DND-41 (cell line): ENCODE measurements at regions not wholly inside any gene's neighbourhood (a gene's known extent, or its start where the extent isn't known, plus 50 kb on each side); places are given as distances from the start of the nearest gene placed in this dataset.

ENCODE experiments used
- EZH2 ChIP-seq: IDR thresholded peaks from 3 replicates; pipeline ENCODE4 v1.6.1; 2012; ENCODE audit warnings: borderline replicate concordance, low read depth, mild to moderate bottlenecking, moderate library complexity, low read length, inconsistent platforms; ENCODE audit not compliant: severe bottlenecking
- TF ChIP-seq, protein P1 (sequence below): IDR thresholded peaks from 2 replicates; pipeline ENCODE4 v1.5.1; 2012; ENCODE audit warnings: borderline replicate concordance, low read length, moderate library complexity, mild to moderate bottlenecking; ENCODE audit not compliant: poor library complexity, severe bottlenecking; ENCODE audit errors: extremely low read depth

DNA sequence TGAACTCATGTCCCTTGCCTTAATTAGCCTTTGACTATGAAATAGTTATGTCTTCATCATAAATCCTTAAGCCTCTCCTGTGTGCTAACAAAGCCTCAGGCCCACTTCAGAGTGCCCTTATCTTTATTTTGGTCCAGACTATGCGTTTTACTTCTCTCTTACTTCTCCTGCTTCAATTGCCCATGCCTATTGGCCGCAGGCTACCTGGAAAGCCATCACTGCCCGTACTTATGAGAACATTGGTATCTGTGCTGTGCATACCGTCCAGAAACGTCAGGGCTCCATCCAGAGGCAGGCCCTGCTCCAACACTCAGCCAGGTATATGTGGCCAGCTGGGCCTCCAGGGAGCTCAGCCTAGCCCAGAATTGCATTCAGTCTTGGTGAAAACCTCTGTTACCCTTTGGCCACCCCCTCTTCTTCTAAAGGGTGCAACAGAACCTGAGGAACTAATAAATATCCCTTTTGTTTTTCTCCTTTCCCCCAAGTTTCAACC is 212.4 kb upstream of the MTPN start:
- TF ChIP-seq, protein P1, sequence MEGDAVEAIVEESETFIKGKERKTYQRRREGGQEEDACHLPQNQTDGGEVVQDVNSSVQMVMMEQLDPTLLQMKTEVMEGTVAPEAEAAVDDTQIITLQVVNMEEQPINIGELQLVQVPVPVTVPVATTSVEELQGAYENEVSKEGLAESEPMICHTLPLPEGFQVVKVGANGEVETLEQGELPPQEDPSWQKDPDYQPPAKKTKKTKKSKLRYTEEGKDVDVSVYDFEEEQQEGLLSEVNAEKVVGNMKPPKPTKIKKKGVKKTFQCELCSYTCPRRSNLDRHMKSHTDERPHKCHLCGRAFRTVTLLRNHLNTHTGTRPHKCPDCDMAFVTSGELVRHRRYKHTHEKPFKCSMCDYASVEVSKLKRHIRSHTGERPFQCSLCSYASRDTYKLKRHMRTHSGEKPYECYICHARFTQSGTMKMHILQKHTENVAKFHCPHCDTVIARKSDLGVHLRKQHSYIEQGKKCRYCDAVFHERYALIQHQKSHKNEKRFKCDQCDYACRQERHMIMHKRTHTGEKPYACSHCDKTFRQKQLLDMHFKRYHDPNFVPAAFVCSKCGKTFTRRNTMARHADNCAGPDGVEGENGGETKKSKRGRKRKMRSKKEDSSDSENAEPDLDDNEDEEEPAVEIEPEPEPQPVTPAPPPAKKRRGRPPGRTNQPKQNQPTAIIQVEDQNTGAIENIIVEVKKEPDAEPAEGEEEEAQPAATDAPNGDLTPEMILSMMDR = no peak
- TF ChIP-seq EZH2 = no peak
